Stimulated activated CD8-positive, alpha-beta memory T cell treated with anti-CD3 and anti-CD28 coated beads, Interleukin-4, amount 100 ng/mL, for 24 hours (primary cell): ENCODE measurements at regions not wholly inside any gene's neighbourhood (a gene's known extent, or its start where the extent isn't known, plus 50 kb on each side); places are given as distances from the start of the nearest gene placed in this dataset.
"Not testable (repeated sequence)": the region's sequence is repeated elsewhere in the genome, so short reads cannot be mapped to it uniquely, and the experiment has no call there.

Experiments
- DNase-seq: peaks from one replicate; pipeline ENCODE4 v3.0.0-alpha.2; 2020; ENCODE audit warnings: low read depth

DNA sequence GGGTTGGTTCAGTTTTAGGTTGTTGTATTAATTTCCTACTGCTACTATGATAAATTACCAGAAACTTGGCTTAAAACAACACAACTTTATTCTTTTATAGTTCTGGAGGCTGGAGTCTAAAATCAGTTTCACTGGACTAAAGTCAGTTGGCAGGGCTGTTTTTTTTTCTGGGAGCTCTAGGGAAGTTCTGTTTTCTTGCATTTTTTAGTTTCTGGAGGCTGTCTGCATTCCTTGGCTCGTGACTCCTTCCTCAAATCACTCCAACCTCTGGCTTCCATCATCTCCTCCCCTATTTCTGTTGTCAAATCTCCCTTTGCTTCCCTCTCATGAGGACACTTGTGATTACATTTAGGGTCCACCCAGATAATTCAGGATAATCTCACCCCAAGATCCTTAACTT lies 51.3 kb upstream of the SUB1 start:
- no peak for DNase-seq

DNA sequence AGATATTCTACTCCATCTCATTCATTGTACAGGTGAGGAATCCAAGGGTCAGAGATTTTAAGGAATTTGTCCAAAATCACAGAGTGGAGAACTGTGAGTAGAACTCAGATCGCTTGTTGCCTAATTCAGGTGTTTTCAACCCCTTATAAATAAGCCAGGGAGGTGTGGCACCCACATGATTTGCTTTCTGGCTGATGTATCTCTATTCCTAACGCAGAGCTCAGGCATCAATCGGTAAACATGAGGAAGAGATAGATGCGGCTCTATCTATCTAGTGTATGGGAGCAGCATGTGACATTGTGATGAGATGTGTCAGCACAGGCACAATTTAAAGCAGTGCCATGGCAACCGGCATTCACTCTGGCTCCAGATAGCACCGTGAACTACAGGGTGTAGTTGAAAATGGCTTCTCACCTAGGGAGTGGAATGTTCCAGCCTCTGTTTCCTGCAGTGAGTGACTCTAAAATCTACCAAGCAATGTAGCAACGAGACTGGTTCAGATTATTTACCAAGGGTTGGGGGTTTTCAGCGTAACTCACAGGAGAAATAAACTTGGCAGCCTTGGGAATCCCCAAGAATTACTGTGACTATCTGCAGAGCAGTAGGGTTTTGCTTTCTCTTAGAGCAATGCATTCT lies 53.4 kb upstream of the SUB1 start:
- no peak for DNase-seq

DNA sequence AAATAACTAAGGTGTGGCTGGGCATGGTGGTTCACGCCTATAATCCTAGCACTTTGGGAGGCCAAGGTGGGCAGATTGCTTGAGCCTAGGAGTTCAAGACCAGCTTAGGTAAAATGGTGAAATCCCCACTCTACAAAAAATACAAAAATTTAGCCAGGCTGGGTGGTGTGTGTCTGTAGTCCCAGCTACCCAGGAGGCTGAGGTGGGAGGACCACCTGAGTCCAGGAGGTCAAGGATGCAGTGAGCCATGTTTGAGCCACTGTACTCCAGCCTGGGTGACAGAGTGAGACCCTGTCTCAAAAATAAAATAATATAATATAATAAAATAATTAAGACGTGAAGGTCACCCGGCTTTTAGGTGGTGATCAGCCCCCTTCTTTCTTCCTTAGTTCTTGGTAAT lies 58.0 kb upstream of the SUB1 start:
- DNase-seq = not testable (repeated sequence)

DNA sequence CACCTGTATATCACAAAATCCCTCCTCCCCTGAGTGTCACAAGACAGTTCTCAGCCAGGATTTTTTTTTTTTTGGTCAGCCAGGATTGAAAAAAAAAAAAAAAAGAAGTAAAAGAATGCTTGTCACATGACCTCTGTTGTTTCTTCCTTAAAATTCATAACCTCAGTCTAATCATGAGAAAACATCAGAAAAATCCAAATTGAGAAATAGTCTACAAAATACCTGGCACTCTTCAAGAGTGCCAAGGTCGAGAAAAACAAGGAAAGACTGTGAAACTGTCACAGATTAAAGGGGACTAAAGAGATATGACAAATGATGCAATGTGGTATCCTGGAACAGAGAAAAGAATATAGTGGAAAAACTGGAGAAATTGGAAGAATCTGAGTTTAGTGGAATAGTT lies 58.5 kb upstream of the SUB1 start:
- DNase-seq = no peak

DNA sequence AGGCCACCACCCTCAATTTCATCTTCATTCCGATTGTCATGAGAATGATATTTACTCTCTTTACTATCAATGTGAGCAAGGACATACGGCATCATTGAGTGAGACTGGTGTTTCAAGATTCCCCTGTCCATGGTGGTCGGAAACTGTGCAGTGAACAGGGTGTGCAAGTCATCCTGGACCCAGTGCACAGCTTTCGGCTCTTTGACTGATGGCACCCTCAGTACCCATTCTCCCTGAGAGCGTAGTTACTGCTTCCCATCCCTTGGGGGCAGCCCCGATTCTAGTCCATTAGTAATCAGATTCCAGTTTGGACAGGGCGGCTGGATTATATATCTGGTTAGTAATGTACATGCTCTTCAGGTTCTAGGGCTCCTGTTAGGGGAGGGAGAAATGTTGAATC lies 61.7 kb upstream of the SUB1 start:
- DNase-seq = no peak

DNA sequence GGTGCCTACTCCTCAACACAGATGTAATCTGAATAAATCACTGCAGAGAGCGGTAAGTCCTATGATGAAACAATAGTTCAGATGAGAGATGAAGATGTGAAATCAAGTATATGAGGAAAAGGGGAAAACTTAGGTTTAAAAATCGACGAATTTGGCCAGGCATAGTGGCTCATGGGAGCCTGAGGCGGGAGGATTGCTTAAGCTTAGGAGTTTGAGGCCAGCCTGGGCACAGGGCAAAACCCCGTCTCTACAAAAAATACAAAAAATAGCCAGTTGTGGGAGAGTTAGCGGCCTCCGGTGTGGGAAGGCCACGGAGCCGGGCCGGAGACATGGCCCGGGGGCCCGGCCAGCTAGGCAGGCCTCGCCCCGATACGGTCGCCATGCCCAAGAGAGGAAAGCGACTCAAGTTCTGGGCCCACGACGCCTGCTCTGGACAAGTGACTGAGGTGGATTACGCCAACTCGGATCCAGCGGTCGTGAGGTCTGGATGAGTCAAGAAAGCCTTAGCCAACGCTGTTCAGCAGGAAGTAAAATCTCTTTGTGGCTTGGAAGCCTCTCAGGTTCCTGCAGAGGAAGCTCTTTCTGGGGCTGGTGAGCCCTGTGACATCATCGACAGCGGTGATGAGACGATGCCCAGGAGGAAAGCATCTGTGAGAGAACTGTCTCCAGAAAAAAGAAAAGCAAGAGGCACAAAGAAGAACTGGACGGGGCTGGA lies 62.8 kb upstream of the SUB1 start:
- peak; percentile 4 for DNase-seq

DNA sequence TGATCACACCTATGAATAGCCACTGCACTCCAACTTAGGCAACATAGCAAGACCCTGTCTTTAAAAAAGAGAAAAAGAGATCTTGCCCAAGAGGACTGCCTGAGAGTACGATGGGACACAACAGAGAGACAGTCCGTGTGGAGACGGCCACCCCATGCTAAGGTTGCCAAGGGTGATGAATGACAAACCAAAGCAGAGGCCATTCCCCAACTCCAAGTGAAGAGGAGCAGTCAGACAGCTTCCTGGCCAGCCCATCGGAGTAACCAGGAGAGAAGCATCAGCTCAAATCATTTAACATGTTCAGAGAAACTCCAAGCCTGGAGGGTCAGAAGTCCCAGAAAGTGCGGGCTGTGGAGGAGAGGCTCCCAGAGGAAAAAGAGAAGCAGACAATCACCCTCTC lies 63.9 kb upstream of the SUB1 start:
- no peak for DNase-seq

DNA sequence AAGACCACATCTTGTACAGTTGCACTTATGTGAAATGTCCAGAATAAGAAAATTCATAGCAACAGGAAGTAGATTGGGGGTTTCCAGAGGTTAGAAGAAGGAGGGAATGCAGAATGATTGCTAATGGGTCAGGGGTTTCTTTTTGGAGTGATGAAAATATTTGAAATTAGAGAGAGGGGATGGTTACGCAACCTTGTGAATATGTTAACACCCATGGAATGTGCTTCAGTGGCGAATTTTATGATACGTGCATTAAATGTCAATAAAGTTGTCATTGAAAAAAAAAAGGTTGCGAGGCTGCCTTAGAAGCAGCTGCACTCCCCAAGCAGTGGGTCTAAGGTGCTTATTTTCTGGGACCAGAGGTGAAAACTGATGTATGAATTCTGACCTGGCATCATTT lies 64.4 kb upstream of the SUB1 start:
- no peak for DNase-seq

DNA sequence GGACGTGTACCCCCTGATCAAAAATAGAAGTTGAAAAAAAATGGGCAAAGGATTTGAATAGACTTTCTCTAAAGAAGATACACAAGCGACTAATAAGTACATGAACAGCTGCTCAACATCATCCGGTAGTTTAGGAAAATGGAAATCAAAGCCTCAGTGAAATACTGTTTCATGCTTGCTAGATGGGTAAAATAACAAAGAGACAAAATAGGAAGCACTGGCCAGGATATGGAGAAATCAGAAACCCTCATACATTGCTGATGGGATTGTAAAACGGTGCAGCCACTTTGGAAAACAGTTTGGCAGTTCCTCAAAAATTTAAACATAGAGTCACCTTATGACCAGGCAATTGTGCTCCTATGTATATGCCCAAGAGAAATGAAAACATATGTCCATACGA lies 65.0 kb upstream of the SUB1 start:
- no peak for DNase-seq

DNA sequence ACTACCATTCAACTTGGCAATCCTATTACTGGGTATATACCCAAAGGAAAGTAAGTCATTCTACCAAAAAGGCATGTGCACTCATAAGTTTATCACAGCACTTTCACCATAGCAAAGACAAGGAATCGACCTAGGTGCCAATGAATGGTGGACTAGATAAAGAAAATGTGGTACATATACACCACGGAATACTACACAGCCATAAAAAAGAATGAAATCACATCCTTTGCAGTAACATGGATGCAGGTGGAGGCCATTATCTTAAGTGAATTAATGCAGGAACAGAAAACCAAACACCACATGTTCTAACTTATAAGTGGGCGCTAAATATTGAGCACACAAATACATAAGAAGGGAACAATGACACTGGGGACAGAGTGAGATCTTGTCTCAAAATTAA lies 65.8 kb upstream of the SUB1 start:
- no peak for DNase-seq

DNA sequence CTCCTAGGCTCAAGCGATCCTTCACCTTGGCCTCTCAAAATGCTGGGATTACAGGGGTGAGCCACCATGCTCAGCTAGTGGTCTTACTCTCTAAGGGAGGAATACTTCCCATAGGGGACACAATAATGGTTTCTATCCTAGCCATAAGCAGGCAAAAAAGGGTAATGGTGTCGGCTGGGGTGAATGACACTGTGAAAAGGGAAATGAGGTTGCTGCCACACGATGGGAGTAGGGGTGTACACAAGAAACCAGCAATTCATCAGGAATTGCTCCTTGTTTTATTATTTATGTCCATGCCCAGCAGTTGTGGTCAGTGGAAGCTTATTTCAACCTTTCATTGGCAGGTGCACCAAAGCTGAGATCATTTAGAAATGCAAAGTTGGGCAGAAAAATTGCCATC lies 70.3 kb upstream of the ZFR start:
- DNase-seq = no peak

DNA sequence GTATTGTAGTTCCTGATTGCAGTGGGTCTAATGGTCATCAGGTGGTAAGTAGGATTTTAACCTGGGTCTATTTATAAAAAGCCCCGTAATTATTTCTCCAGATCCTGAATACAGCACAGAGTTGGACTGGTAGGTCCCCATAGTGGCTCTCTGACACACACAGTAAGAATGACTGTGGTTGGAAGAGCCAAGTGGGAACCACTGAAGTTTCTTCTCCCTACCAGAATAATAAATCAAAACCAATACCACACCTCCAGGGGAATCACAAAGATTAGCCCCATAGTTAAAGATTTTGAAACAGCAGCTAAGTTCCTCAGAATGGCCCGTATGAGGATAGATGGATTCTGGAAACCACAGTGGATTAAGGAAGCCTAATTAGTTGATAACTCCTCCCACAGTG lies 68.4 kb upstream of the ZFR start:
- no peak for DNase-seq

DNA sequence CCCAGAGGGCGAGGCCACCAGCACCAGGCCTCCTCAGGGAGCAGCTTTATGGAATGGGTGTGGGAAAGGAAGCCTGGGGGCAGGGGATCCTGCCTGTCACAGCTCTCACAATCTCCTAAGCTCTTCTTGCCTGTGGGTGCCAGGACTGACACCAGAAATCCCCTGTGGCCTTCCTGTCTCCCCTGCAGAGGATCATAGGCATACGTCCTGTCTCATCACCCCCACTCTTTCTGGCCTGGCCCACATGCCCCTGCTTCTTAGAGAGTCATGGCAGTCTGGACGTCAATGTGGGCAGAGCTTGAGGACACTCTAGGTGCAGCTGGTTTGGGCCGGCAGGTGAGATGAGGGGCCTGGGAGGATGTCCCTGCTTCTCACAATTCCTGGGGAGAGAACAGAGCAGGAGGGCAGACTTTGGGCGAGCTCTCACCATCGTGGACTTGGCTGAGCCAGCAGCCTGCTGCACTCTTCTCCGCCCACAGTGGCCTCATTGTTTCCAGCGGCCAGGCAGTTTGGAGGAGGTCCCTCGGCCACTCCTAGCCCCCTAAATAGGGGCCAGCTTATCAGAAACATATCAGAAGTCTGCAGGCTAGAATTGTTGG lies 67.3 kb upstream of the ZFR start:
- no peak for DNase-seq

DNA sequence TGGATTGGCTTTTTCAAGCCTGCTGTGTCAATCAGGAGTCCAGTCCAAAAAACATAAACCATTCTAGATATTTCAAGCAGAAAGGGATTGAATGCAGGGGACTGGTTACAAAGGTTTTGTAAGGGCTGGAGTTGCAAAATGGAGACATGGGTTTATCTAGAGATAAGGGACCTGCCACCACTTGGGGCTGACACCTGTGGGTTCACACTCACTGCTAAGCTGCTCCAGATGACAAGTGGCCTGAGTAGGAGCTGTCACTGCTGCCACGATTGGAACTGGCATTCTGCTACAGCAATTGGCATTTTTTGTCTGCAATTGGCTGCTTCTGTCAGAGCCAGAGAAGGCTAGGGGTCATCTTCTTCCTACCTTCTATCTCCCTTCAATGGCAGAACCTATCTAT lies 66.3 kb upstream of the ZFR start:
- no peak for DNase-seq

DNA sequence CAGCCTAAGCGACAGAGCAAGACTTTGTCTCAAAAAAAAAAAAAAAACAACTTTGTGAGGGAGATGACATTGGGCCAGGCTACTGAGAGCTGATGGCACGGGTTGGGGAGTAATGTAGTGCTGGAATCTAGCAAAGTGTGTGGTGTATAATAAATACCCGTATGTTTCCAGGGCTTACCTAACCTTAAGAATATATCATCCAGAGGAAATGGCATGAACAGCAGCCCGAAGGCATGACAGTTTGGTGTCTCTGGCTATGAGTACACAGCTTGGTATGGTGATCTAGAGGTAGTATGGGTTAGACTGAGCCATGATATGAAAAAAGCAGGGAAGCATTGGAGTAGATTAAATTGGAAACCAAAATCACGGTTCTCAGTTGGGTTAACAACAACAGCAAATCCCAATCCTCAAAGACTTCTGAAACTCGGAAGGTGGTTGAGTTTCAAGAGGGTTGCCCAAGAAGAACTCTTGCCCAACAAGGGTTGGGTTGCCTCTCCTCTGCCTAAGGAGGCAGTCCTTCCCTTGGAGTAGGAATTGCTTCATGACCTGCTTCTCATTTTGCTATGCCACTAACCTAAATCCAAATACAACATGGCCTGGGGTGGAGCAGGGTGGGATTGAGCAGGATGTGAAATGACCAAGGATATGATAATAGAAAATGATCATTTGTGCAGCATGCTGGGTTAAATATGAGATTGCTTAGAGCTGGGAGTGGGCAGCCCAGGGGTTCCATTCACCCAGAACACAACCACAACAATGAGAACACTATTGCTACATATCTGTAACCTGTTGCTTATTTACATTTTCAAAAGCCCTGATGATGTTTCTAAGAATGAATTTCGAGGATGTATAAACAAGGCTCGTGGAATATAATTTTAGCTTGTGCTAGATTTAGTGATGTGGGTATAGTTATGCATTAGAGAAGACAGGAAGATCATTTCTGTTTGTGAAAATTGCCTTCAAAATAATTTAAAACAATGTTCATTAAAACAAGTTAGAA lies 64.6 kb upstream of the ZFR start:
- no peak for DNase-seq

DNA sequence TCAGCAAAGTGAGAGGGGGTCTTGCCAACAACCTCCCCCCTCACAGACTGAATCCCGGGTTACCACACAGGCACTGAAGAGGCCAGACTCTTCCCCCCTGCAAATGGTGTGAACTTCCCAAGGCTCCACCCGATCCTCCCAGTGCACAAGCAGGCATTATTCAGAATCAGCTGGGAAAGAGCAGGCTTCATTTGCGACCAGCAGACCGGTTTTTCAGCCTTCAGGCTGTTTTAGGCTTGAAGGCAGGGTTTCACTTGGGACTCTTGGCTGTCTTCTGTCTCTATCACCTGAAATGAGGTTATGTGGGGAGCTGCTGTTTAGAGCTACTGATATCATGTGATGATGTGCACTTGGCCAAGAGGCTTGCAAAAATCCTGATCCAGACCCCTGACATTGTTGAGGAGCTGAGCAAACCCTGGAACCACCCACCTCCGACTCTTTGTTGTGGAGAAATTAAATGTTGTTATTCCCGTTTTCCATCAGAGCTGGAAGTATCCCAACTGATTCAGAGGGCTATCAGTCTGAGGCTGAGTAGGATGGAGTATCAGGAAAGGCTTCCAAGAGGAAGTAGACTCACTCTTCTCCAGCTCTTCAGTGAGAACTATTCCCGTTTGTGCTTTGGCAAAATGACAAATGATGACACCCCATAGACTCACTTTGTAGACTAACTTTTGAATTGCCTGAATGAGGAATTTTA lies 63.3 kb upstream of the ZFR start:
- no peak for DNase-seq

DNA sequence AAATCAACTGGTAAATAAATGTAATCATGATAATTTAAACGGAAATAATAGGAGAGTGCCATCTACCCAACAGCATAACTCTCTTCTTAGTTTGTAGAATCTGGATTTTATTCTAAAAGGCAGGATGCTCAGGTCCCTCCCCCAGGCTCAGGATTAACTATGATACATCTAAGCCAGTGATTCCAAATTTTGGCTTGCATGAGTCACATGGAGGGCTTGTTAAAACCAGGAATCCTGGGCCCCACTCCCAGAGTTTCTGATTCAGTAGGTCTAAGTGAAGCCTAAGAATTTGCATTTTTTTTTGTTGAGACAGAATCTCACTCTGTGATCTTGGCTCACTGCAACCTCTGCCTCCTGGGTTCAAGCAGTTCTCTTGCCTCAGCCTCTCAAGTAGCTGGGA lies 62.3 kb upstream of the ZFR start:
- DNase-seq = no peak

DNA sequence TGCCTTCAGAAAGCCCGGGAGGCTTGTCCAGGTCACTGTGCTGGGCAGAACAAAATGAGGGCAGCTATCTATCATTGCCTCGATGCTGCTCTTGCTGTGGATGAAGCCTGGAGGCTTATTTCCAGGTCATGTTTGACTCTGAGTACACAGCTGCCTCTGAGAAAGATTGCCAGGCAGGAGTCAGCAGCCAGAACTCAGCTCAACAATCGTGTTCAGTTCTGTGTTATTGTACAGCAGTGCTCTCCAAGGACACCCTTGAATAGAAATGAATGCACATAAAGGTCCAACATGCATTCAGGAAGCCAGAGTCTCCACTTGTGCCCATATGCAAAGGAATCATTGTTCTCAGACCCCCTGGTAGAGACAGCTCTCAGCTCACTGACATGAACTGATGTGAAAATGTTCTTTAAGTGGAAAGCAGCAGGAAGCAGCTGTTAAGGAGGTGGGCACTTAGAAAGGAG lies 61.7 kb upstream of the ZFR start:
- DNase-seq = no peak

DNA sequence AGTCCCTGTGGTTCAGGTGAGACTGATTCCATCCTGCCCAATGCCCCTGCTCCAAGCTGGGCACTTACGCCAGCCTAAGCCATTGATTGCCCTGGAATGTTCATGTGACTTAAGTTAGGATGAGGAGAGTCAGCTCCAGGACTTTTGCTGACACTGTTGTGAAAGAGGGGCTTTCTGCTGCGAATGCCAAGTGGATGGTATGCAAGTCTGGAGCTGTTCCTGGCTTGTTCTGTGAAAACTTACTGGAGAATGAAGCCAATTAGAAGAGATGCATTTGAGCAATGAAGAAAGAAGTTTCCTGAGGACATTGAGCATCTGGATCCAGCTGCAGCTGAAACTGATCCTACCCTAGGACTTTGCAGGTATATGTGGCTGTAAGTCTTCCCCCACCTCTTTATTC lies 61.2 kb upstream of the ZFR start:
- DNase-seq = no peak

DNA sequence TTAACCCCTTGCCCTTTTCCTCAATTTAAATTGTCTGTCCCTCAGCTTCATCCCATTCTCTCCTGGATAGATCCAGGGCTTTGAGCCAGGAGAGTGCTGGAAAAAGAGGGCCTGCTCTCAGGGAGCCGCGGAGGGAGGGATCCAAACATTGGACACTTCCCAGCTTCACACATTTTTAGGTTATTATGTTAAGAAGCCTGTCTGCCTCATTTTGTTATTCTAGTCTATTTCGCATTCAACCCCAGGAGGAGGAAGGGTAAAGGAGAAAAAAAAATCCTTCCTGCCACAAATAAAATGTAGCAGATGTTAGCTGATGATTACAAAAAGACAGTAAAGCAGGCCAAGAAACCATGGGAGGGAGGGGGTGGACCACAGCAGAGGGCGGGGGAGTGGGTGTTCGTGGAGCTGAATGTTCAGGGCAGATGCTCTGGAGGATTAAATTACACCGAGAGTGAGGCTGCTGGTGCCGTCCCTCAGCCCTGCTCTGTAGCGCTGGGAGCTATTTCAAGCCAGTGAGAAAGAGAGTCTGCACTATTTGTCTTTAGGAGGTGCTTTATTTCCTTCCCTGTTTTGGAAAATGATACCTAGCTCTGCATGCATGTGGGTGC lies 60.6 kb upstream of the ZFR start:
- DNase-seq = no peak

DNA sequence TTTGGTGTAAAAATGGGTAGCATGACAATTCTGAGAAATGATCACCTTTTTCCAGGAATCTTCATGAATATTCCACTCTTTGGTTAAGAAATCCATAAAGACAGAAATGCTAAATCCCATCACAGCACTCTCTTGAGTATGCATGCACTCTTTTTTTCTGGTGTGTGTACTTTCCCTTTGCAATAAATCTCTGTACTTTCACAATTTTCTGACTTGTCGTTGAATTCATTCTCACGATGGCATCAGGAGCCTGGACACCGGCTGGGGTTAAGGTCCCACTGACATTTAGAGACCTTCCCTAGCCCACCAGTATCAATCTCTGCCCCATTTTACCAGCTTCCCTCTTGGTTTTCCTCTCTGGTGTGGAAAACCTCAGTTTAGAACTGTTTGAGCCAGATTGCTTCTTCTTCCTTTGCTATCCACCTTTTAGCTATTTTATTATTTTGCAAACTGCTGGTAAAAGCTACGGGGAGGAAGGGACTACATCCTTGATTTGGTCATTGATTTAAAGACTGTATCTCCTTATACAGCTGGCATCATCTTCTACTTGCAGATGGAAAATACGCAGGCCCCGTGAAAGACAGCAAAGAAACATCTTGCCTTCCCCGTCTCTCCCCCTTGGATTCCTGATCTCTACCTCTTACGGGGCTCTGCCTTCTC lies 59.9 kb upstream of the ZFR start:
- no peak for DNase-seq
